HepG2 (cell line): ENCODE measurements at regions not wholly inside any gene's neighbourhood (a gene's known extent, or its start where the extent isn't known, plus 50 kb on each side); places are given as distances from the start of the nearest gene placed in this dataset.

Source experiments
- ATAC-seq: fragments of 200-7000 bp; cut with Tn5 transposase; 3 replicates; pipeline ENCODE4 v1.9.1; 2020; ENCODE audit warnings: mild to moderate bottlenecking, moderate library complexity
- BruUV-seq: library from RNA; stranded (reverse); fragments of 400-500 nt; replicated peaks from 2 replicates; lab custom pipeline; 2021; lab: Mats Ljungman, UMichigan
- CTCF ChIA-PET: fragments of 300-600 bp; formaldehyde crosslinking; extraction: SDS; loops from one replicate; lab custom pipeline; 2021; ENCODE audit warnings: low total read pairs, inconsistent platforms, low intra/inter-chr PET ratio; lab: Yijun Ruan, JAX
- POLR2A ChIA-PET: fragments of 350-600 bp; sonication (Branson Sonifier 250); formaldehyde crosslinking; loops from one replicate; lab custom pipeline; 2020; ENCODE audit warnings: antibody characterized with exemption, inconsistent platforms; lab: Yijun Ruan, JAX
- DNase-seq: peaks from one replicate; pipeline ENCODE4 v3.0.0-alpha.2; 2015; ENCODE audit warnings: low spot score
- FAIRE-seq: peaks from 3 replicates; lab custom pipeline; 2011; peaks lifted over from hg19 to GRCh38; lab: Jason Lieb, UNC
- H2AFZ ChIP-seq: one replicate; pipeline ENCODE4 v1.6.1; 2011; ENCODE audit warnings: low read length, inconsistent platforms
- H3K27ac ChIP-seq: fragments of 300-600 bp; 3 replicates; pipeline ENCODE4 v1.8.0; 2011; ENCODE audit warnings: mixed run types, mild to moderate bottlenecking, mixed read lengths, low read length, inconsistent platforms; ENCODE audit not compliant: insufficient read depth; ENCODE audit errors: extremely low read length
- H3K27me3 ChIP-seq, 2 experiments: fragments of 200-600 bp in 1 of 2; 2 replicates in 1 of 2; 3 replicates in 1 of 2; pipeline versions ENCODE4 v1.6.0 to v1.8.0; 2011; ENCODE audit warnings: low read length in 2 of 2, mild to moderate bottlenecking in 2 of 2, moderate library complexity in 2 of 2, inconsistent platforms in 1 of 2; ENCODE audit not compliant: insufficient read depth in 2 of 2, control insufficient read depth in 1 of 2
- H3K36me3 ChIP-seq, 2 experiments: fragments of 200-600 bp in 1 of 2; replicated peaks in 1 of 2; 2 replicates in 1 of 2; 3 replicates in 1 of 2; pipeline versions ENCODE4 v1.5.1 to v1.8.0; 2011; ENCODE audit warnings: low read length in 2 of 2, inconsistent platforms in 1 of 2; ENCODE audit not compliant: insufficient read depth in 2 of 2, control insufficient read depth in 1 of 2
- H3K4me1 ChIP-seq: 2 replicates; pipeline ENCODE4 v1.5.1; 2012; ENCODE audit warnings: low read length, inconsistent platforms; ENCODE audit not compliant: insufficient read depth
- H3K4me2 ChIP-seq: 2 replicates; pipeline ENCODE4 v1.6.0; 2011; ENCODE audit warnings: low read depth, low read length, inconsistent platforms
- H3K4me3 ChIP-seq, 3 experiments: fragments of 200-600 bp in 1 of 3; sonication (generic), shearing (Covaris generic) in 1 of 3; replicated peaks in 1 of 3; 2 replicates each; pipeline ENCODE4 v1.5.1; 2011 to 2016; ENCODE audit warnings: low read length in 3 of 3, inconsistent platforms in 2 of 3, low read depth in 2 of 3, mild to moderate bottlenecking in 2 of 3, control low read depth in 1 of 3, mixed read lengths in 1 of 3; ENCODE audit not compliant: insufficient read depth in 1 of 3
- H3K79me2 ChIP-seq: one replicate; pipeline ENCODE4 v1.6.1; 2011; ENCODE audit warnings: low read length, inconsistent platforms; ENCODE audit not compliant: insufficient read depth
- H3K9ac ChIP-seq: 2 replicates; pipeline ENCODE4 v1.6.0; 2011; ENCODE audit warnings: mild to moderate bottlenecking, low read depth, low read length, inconsistent platforms; ENCODE audit not compliant: insufficient read depth
- H3K9me3 ChIP-seq: 2 replicates; pipeline ENCODE4 v1.5.1; 2012; ENCODE audit warnings: mild to moderate bottlenecking, low read length
- H4K20me1 ChIP-seq: 2 replicates; pipeline ENCODE4 v1.6.0; 2011; ENCODE audit warnings: inconsistent platforms, mild to moderate bottlenecking, low read length, moderate library complexity; ENCODE audit not compliant: insufficient read depth
- AKNA ChIP-seq: sonication (generic); formaldehyde crosslinking; IDR thresholded peaks from 2 replicates; pipeline ENCODE4 v1.4.0; 2020; ENCODE audit warnings: missing genetic modification reagents, borderline replicate concordance
- EEA1 ChIP-seq: sonication (generic); formaldehyde crosslinking; IDR thresholded peaks from 2 replicates; pipeline ENCODE4 v1.5.1; 2020; ENCODE audit warnings: mild to moderate bottlenecking, missing genetic modification reagents, borderline replicate concordance
- ELF3 ChIP-seq: IDR thresholded peaks from 2 replicates; pipeline ENCODE4 v1.6.1; 2016; ENCODE audit warnings: missing genetic modification reagents, missing compliant biosample characterization
- ISX ChIP-seq: sonication (generic); formaldehyde crosslinking; conservative IDR thresholded peaks from 2 replicates; pipeline ENCODE4 v1.5.0; 2020; ENCODE audit warnings: missing genetic modification reagents
- MAFG ChIP-seq: sonication (generic); formaldehyde crosslinking; IDR thresholded peaks from 2 replicates; pipeline ENCODE4 v1.5.1; 2020; ENCODE audit warnings: mild to moderate bottlenecking, missing genetic modification reagents
- MBD4 ChIP-seq: IDR thresholded peaks from 2 replicates; pipeline ENCODE4 v1.6.1; 2012; ENCODE audit warnings: low read length, inconsistent platforms, borderline replicate concordance
- NFIB ChIP-seq: sonication (generic); formaldehyde crosslinking; IDR thresholded peaks from 2 replicates; pipeline ENCODE4 v1.9.0; 2021; ENCODE audit warnings: missing genetic modification reagents, mild to moderate bottlenecking, borderline replicate concordance
- NFKB2 ChIP-seq: sonication (generic); formaldehyde crosslinking; IDR thresholded peaks from 2 replicates; pipeline ENCODE4 v1.4.0; 2020; ENCODE audit warnings: missing genetic modification reagents, borderline replicate concordance
- PBX3 ChIP-seq: sonication (generic); formaldehyde crosslinking; IDR thresholded peaks from 2 replicates; pipeline ENCODE4 v1.8.1; 2023; ENCODE audit warnings: missing genetic modification reagents, inconsistent platforms, borderline replicate concordance
- PCBP2 ChIP-seq: fragments of 200-400 bp; formaldehyde crosslinking; optimal IDR thresholded peaks from 2 replicates; pipeline ENCODE3; 2018; ENCODE audit warnings: low read length, low read depth; ENCODE audit not compliant: poor library complexity, severe bottlenecking
- PRDM15 ChIP-seq: sonication (generic); formaldehyde crosslinking; IDR thresholded peaks from 2 replicates; pipeline ENCODE4 v1.4.0; 2020; ENCODE audit warnings: missing genetic modification reagents
- SPEN ChIP-seq: sonication (generic); formaldehyde crosslinking; IDR thresholded peaks from 2 replicates; pipeline ENCODE4 v1.5.1; 2020; ENCODE audit warnings: low read depth, mild to moderate bottlenecking, missing genetic modification reagents
- ZMYM2 ChIP-seq: sonication (generic); formaldehyde crosslinking; IDR thresholded peaks from 2 replicates; pipeline ENCODE4 v1.8.0; 2022; ENCODE audit warnings: mild to moderate bottlenecking, missing genetic modification reagents
- ZSCAN5A ChIP-seq: sonication (generic); formaldehyde crosslinking; IDR thresholded peaks from 2 replicates; pipeline ENCODE4 v1.8.0; 2022; ENCODE audit warnings: mild to moderate bottlenecking, missing genetic modification reagents, borderline replicate concordance
- WGBS: methylation state at CpG from one replicate; pipeline ENCODE4 v1.1.6; 2017; ENCODE audit warnings: low lambda C conversion rate; 5-methylcytosine and 5-hydroxymethylcytosine counted together
- in situ Hi-C: cut with HindIII; loops from 2 replicates; pipeline ENCODE4 v1.10.0; 2017; ENCODE audit warnings: low pct_unique_long_range_greater_than_20kb; ENCODE audit not compliant: extremely low pct_ligation_motif_present
- intact Hi-C: fragments of 100-400 bp; cut with micrococcal nuclease; formaldehyde crosslinking; loops from one replicate; pipeline ENCODE4 v1.10.0; 2022; ENCODE audit not compliant: unreplicated experiment

- no peak overlapping the region for H2AFZ ChIP-seq
- H3K79me2 ChIP-seq = no peaks in the 10 kb centered on the region
- ChIA-PET CTCF (no interaction called here), POLR2A (no interaction called here)
- H3K4me3 ChIP-seq = no peak overlapping the region
- H3K9ac ChIP-seq = no peak overlapping the region
- no peak overlapping the region for H3K4me2 ChIP-seq
- in situ Hi-C loops (no loop called here), intact Hi-C loops (no loop called here)
- no peak for TF ChIP-seq PBX3 (CRISPR knock-in tag)
- no peak for TF ChIP-seq AKNA
- TF ChIP-seq MBD4 = no peak
- TF ChIP-seq SPEN (CRISPR knock-in tag) = no peak
- TF ChIP-seq PCBP2 = no peak
- TF ChIP-seq ISX (CRISPR knock-in tag) = no peak
- no peak for TF ChIP-seq MAFG (CRISPR knock-in tag)
- TF ChIP-seq ELF3 (CRISPR knock-in tag) = no peak
- TF ChIP-seq ZSCAN5A (CRISPR knock-in tag) = no peak
- TF ChIP-seq PRDM15 (CRISPR knock-in tag) = no peak
- TF ChIP-seq NFIB (CRISPR knock-in tag) = no peak
- no peak for TF ChIP-seq NFKB2 (CRISPR knock-in tag)
- no peak for TF ChIP-seq EEA1 (CRISPR knock-in tag)
- TF ChIP-seq ZMYM2 (CRISPR knock-in tag) = no peak
- no peak overlapping the region for H3K27ac ChIP-seq
- ATAC-seq = no peak
- no peak for DNase-seq
- peaks cover 33% of the 10 kb centered on the region; the same call in 1 of the 2 replicates for H3K9me3 ChIP-seq
- no peaks in the 10 kb centered on the region for H3K27me3 ChIP-seq
- 7% methylated on average over 3 of the region's 3 CpGs for WGBS
- H3K36me3 ChIP-seq = no peaks in the 10 kb centered on the region
- FAIRE-seq = no peak
- no peaks in the 10 kb centered on the region for H3K4me1 ChIP-seq
- no TSS peak for BruUV-seq
- H4K20me1 ChIP-seq = no peaks in the 10 kb centered on the region
Observed at GRCh38 chrX:82591421-82591820, 916.7 kb upstream of the POU3F4 start.
